ENCODE measurements at regions not wholly inside any gene's neighbourhood (a gene's known extent, or its start where the extent isn't known, plus 50 kb on each side); places are given as distances from the start of the nearest gene placed in this dataset.

DNA sequence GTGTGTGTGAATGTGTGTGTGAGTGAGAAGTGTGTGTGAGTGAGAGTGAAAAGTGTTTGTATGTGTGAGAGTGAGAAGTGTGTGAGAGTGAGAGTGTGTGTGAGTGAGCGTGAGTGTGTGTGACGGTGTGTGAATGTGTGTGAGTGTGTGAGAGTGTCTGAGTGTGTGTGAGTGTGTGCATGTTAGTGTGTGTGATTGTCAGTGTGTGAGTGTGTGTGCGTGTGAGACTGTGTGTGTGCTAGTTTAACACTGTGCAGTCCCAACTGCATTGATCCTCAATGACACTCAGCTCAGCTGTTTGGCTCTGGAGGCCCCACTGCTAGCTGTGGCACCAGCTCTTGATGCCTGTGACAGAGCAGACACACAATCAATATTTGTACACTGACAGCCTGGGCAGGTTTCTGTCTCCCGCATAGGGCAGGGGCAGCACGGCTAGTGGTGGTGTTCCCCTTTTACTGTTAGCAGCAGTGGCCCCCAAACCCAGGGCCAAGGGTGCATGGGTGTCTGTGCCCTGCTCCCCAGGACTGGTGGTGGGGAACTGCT, 135.0 kb downstream of the INHBB start:
- Histone ChIP-seq H4K91ac (ENCODE audit: insufficient read length, low read depth, low read length) (no peak overlapping the region), H3T11ph (ENCODE audit: low read length) (no peak overlapping the region), H3K27me3 (ENCODE audit: insufficient read depth, low read length) (no peaks in the 10 kb centered on the region; the same call in 1 of the 2 replicates), H3K9me3 (ENCODE audit: control insufficient read depth, low read depth, low read length) (no peaks in the 10 kb centered on the region), H2AFZ (ENCODE audit: low read length) (no peak overlapping the region), H3K56ac (ENCODE audit: insufficient read length, low read depth, low read length) (no peak overlapping the region), H3K23ac (ENCODE audit: insufficient read length, low read depth, low read length) (no peak overlapping the region), H3K14ac (ENCODE audit: insufficient read depth, low read length) (no peak overlapping the region), H3K23me2 (ENCODE audit: insufficient read length, low read depth, low read length, poor library complexity, severe bottlenecking) (no peaks in the 10 kb centered on the region), H3K4me2 (ENCODE audit: insufficient read depth, insufficient read length, low read length) (no peak overlapping the region), H2BK15ac (ENCODE audit: low read depth, low read length) (no peak overlapping the region), H2BK20ac (ENCODE audit: low read depth, low read length, poor library complexity, severe bottlenecking) (no peak overlapping the region), H3K18ac (ENCODE audit: insufficient read length, low read depth, low read length) (no peak overlapping the region), H4K8ac (replicated peaks; ENCODE audit: insufficient read length, low read depth, low read length) (no peak overlapping the region), H4K5ac (ENCODE audit: insufficient read length, low read depth, low read length) (no peak overlapping the region), H3K4me1 (ENCODE audit: insufficient read depth, low read length) (no peaks in the 10 kb centered on the region), H3K79me2 (ENCODE audit: insufficient read depth, low read length) (no peaks in the 10 kb centered on the region), H2AK5ac (ENCODE audit: insufficient read length, low read length) (no peak overlapping the region), H2BK120ac (ENCODE audit: low read depth, low read length, poor library complexity, severe bottlenecking) (no peak overlapping the region), H3K79me1 (ENCODE audit: insufficient read depth, low read depth, low read length, poor library complexity, severe bottlenecking) (no peaks in the 10 kb centered on the region), H3K4ac (ENCODE audit: low read depth, low read length) (no peak overlapping the region), H2BK5ac (ENCODE audit: insufficient read length, low read length) (no peak overlapping the region), H4K20me1 (ENCODE audit: control insufficient read depth, insufficient read depth, insufficient read length) (no peaks in the 10 kb centered on the region), H3K27ac (ENCODE audit: insufficient read length, low read depth, low read length) (no peak overlapping the region), H3K9ac (ENCODE audit: extremely low read depth, insufficient read length, low read length) (no peak overlapping the region), H2BK12ac (ENCODE audit: insufficient read length, low read depth, low read length) (no peak overlapping the region)
- H3K27me3 Mint-ChIP-seq (ENCODE audit: low read depth) = peaks cover 100% of the 10 kb centered on the region
- no peak overlapping the region for H3K27ac Mint-ChIP-seq
- no peaks in the 10 kb centered on the region for H3K4me1 Mint-ChIP-seq
- DNase-seq = no peak
- H3K36me3 Mint-ChIP-seq (ENCODE audit: insufficient read depth in 1 of 3, low read depth in 3 of 3) = no peaks in the 10 kb centered on the region
- H3K4me3 Mint-ChIP-seq = no peak overlapping the region
- TF ChIP-seq, protein P1, sequence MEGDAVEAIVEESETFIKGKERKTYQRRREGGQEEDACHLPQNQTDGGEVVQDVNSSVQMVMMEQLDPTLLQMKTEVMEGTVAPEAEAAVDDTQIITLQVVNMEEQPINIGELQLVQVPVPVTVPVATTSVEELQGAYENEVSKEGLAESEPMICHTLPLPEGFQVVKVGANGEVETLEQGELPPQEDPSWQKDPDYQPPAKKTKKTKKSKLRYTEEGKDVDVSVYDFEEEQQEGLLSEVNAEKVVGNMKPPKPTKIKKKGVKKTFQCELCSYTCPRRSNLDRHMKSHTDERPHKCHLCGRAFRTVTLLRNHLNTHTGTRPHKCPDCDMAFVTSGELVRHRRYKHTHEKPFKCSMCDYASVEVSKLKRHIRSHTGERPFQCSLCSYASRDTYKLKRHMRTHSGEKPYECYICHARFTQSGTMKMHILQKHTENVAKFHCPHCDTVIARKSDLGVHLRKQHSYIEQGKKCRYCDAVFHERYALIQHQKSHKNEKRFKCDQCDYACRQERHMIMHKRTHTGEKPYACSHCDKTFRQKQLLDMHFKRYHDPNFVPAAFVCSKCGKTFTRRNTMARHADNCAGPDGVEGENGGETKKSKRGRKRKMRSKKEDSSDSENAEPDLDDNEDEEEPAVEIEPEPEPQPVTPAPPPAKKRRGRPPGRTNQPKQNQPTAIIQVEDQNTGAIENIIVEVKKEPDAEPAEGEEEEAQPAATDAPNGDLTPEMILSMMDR (conservative IDR thresholded peaks at IDR 0.05) = no peak
- 100% methylated on average over 2 of the region's 5 CpGs for WGBS (ENCODE audit: extremely low coverage, insufficient read length, low lambda C conversion rate)
- no peaks in the 10 kb centered on the region; a peak in 2 of 5 replicates for H3K9me3 Mint-ChIP-seq

Measured in H9 (cell line).